Chondrocyte (in vitro differentiated cells): ENCODE measurements at regions not wholly inside any gene's neighbourhood (a gene's known extent, or its start where the extent isn't known, plus 50 kb on each side); places are given as distances from the start of the nearest gene placed in this dataset.

Source experiments
- DNase-seq: peaks from one replicate; pipeline ENCODE4 v3.0.0; 2021; ENCODE audit warnings: mixed read lengths, low spot score
- H3K27ac Mint-ChIP-seq: one replicate; pipeline ENCODE4 v1.8.0; 2021; ENCODE audit warnings: mild to moderate bottlenecking, moderate library complexity, mixed read lengths; ENCODE audit not compliant: unreplicated experiment
- H3K27me3 Mint-ChIP-seq: 2 replicates; pipeline ENCODE4 v1.8.0; 2021; ENCODE audit warnings: low read depth, mixed read lengths
- H3K36me3 Mint-ChIP-seq: 2 replicates; pipeline ENCODE4 v1.8.0; 2021; ENCODE audit warnings: low read depth, mixed read lengths
- H3K4me1 Mint-ChIP-seq: 2 replicates; pipeline ENCODE4 v1.8.0; 2021; ENCODE audit warnings: low read depth, mild to moderate bottlenecking, mixed read lengths
- H3K4me3 Mint-ChIP-seq: one replicate; pipeline ENCODE4 v1.8.0; 2021; ENCODE audit warnings: mild to moderate bottlenecking, moderate library complexity, mixed read lengths; ENCODE audit not compliant: unreplicated experiment
- H3K9me3 Mint-ChIP-seq: 2 replicates; pipeline ENCODE4 v1.8.0; 2021; ENCODE audit warnings: low read depth, mixed read lengths
- CTCF ChIP-seq: fragments of 200-600 bp; sonication (generic); IDR thresholded peaks from 2 replicates; pipeline ENCODE4 v1.5.0; 2021; ENCODE audit warnings: antibody characterized with exemption, mild to moderate bottlenecking, moderate library complexity

- peaks cover 7% of the 10 kb centered on the region for H3K27me3 Mint-ChIP-seq
- no peak overlapping the region for H3K4me3 Mint-ChIP-seq
- TF ChIP-seq CTCF = no peak
- peaks cover 4% of the 10 kb centered on the region for H3K36me3 Mint-ChIP-seq
- peaks cover 22% of the 10 kb centered on the region for H3K9me3 Mint-ChIP-seq
- no peak overlapping the region for H3K27ac Mint-ChIP-seq
- no peak for DNase-seq
- no peaks in the 10 kb centered on the region for H3K4me1 Mint-ChIP-seq
Observed at GRCh38 chr1:172732427-172732826, 73.5 kb downstream of the FASLG start.

- Mint-ChIP-seq H3K27ac (no peak overlapping the region), H3K4me1 (no peaks in the 10 kb centered on the region), H3K36me3 (peaks cover 4% of the 10 kb centered on the region), H3K27me3 (peaks cover 16% of the 10 kb centered on the region), H3K9me3 (peaks cover 19% of the 10 kb centered on the region), H3K4me3 (no peak overlapping the region)
- no peak for TF ChIP-seq CTCF
- DNase-seq = no peak
Observed at GRCh38 chr1:172733815-172734214, 74.9 kb downstream of the FASLG start.

- H3K27ac Mint-ChIP-seq = no peak overlapping the region
- H3K27me3 Mint-ChIP-seq = peaks cover 36% of the 10 kb centered on the region
- H3K4me3 Mint-ChIP-seq = no peak overlapping the region
- no peak for TF ChIP-seq CTCF
- H3K9me3 Mint-ChIP-seq = peaks cover 9% of the 10 kb centered on the region
- no peak for DNase-seq
- H3K4me1 Mint-ChIP-seq = peaks cover 3% of the 10 kb centered on the region
- H3K36me3 Mint-ChIP-seq = peaks cover 2% of the 10 kb centered on the region
Observed at GRCh38 chr1:172738389-172738788, 79.5 kb downstream of the FASLG start.

- Mint-ChIP-seq H3K4me3 (no peak overlapping the region), H3K36me3 (no peaks in the 10 kb centered on the region), H3K4me1 (peaks cover 28% of the 10 kb centered on the region), H3K27ac (no peak overlapping the region), H3K9me3 (peaks cover 6% of the 10 kb centered on the region), H3K27me3 (peaks cover 29% of the 10 kb centered on the region)
- TF ChIP-seq CTCF = peak; percentile 95
- no peak for DNase-seq
Observed at GRCh38 chr1:172742599-172743500, 83.9 kb downstream of the FASLG start.

GRCh38 chr1:172745014-172745413 lies 86.1 kb downstream of the FASLG start:
- Mint-ChIP-seq H3K27me3 (peaks cover 17% of the 10 kb centered on the region), H3K4me3 (no peak overlapping the region), H3K4me1 (peaks cover 28% of the 10 kb centered on the region), H3K9me3 (no peaks in the 10 kb centered on the region), H3K27ac (no peak overlapping the region), H3K36me3 (no peaks in the 10 kb centered on the region)
- DNase-seq = no peak
- TF ChIP-seq CTCF = peak; percentile 88
